ENCODE measurements at regions not wholly inside any gene's neighbourhood (a gene's known extent, or its start where the extent isn't known, plus 50 kb on each side); places are given as distances from the start of the nearest gene placed in this dataset.

- TF ChIP-seq CTCF (conservative IDR thresholded peaks at IDR 0.05): no peak
- TF ChIP-seq ZFX (IDR thresholded peaks at IDR 0.05): no peak
Measured at GRCh38 chr19:34089566-34089965, 82.7 kb upstream of the LSM14A start.
